T-helper 1 cell treated with Interleukin-12 subunit alpha and Interleukin-12 subunit beta and Interleukin-4 antibody, amounts not matched to agents 30 ng/mL and 1 ng/mL, for 36 hours (primary cell): ENCODE measurements at regions not wholly inside any gene's neighbourhood (a gene's known extent, or its start where the extent isn't known, plus 50 kb on each side); places are given as distances from the start of the nearest gene placed in this dataset.

ENCODE experiments used
- intact Hi-C: fragments of 100-400 bp; cut with micrococcal nuclease; formaldehyde crosslinking; loops from one replicate; pipeline ENCODE4 v1.15.1; 2024

- intact Hi-C loops: no loop called here
These were observed 198.2 kb upstream of the ARSJ start for GRCh38 chr4:114177628-114178027.

- intact Hi-C loops: no loop called here
These were observed 198.9 kb upstream of the ARSJ start for GRCh38 chr4:114178392-114178791.

GRCh38 chr4:114180481-114180880 is 201.0 kb upstream of the ARSJ start:
- intact Hi-C loops: loop anchor here (1.0 kb wide), 1 partner anchor 785 kb away; no protein-coding TSS in a partner anchor

GRCh38 chr4:114184901-114185300 is 205.5 kb upstream of the ARSJ start:
- intact Hi-C loops: no loop called here

- intact Hi-C loops: no loop called here
These were observed 208.1 kb upstream of the ARSJ start for GRCh38 chr4:114187592-114187991.

GRCh38 chr4:114191496-114191895 is 212.0 kb upstream of the ARSJ start:
- intact Hi-C loops: no loop called here

- intact Hi-C loops: no loop called here
These were observed 213.4 kb upstream of the ARSJ start for GRCh38 chr4:114192854-114193253.

- intact Hi-C loops: no loop called here
These were observed 214.4 kb upstream of the ARSJ start for GRCh38 chr4:114193624-114194399.

GRCh38 chr4:114196606-114197005 is 217.2 kb upstream of the ARSJ start:
- intact Hi-C loops: no loop called here

- intact Hi-C loops: no loop called here
These were observed 220.6 kb upstream of the ARSJ start for GRCh38 chr4:114200026-114200425.

- intact Hi-C loops: no loop called here
These were observed 225.8 kb upstream of the ARSJ start for GRCh38 chr4:114205261-114205660.

- intact Hi-C loops: no loop called here
These were observed 229.2 kb upstream of the ARSJ start for GRCh38 chr4:114208574-114209151.

GRCh38 chr4:114209584-114209983 is 230.1 kb upstream of the ARSJ start:
- intact Hi-C loops: no loop called here

GRCh38 chr4:114211556-114211955 is 232.1 kb upstream of the ARSJ start:
- intact Hi-C loops: no loop called here

- intact Hi-C loops: no loop called here
These were observed 237.8 kb upstream of the ARSJ start for GRCh38 chr4:114217150-114217817.

GRCh38 chr4:114223580-114223979 is 244.1 kb upstream of the ARSJ start:
- intact Hi-C loops: no loop called here

GRCh38 chr4:114225436-114225835 is 246.0 kb upstream of the ARSJ start:
- intact Hi-C loops: no loop called here

GRCh38 chr4:114226179-114226578 is 246.7 kb upstream of the ARSJ start:
- intact Hi-C loops: no loop called here

GRCh38 chr4:114226968-114227760 is 247.7 kb upstream of the ARSJ start:
- intact Hi-C loops: no loop called here

GRCh38 chr4:114229706-114230105 is 250.3 kb upstream of the ARSJ start:
- intact Hi-C loops: no loop called here

- intact Hi-C loops: no loop called here
These were observed 256.8 kb upstream of the ARSJ start for GRCh38 chr4:114236171-114236769.
